Panc1 (cell line): ENCODE measurements at regions not wholly inside any gene's neighbourhood (a gene's known extent, or its start where the extent isn't known, plus 50 kb on each side); places are given as distances from the start of the nearest gene placed in this dataset.

Source experiments
- ATAC-seq: fragments of 200-7000 bp; cut with Tn5 transposase; 2 replicates; pipeline ENCODE4 v1.9.1; 2020; ENCODE audit warnings: mild to moderate bottlenecking, moderate library complexity
- BruUV-seq: library from RNA; stranded (reverse); fragments of 400-500 nt; replicated peaks from 2 replicates; lab custom pipeline; 2021; lab: Mats Ljungman, UMichigan
- CTCF ChIA-PET: fragments of 300-600 bp; sonication (Branson Sonifier 250); formaldehyde crosslinking; loops from one replicate; lab custom pipeline; 2022; ENCODE audit warnings: antibody characterized with exemption; lab: Charles Lee
- POLR2A ChIA-PET: fragments of 300-600 bp; sonication (Branson Sonifier 250); formaldehyde crosslinking; loops from one replicate; lab custom pipeline; 2022; ENCODE audit warnings: antibody characterized with exemption; lab: Charles Lee
- DNase-seq: peaks from one replicate; pipeline ENCODE4 v3.0.0-alpha.2; 2010; ENCODE audit warnings: low read depth, low spot score
- H3K27ac ChIP-seq: 2 replicates; pipeline ENCODE4 v1.5.1; 2011; ENCODE audit warnings: mild to moderate bottlenecking, low read length, inconsistent platforms
- H3K27me3 ChIP-seq: fragments of 200-500 bp; sonication (Bioruptor generic); 2 replicates; pipeline ENCODE4 v1.6.0; 2014; ENCODE audit warnings: low read length, inconsistent platforms; ENCODE audit not compliant: control insufficient read depth, insufficient read depth
- H3K36me3 ChIP-seq: fragments of 200-500 bp; sonication (Bioruptor generic); 2 replicates; pipeline ENCODE4 v1.5.1; 2014; ENCODE audit warnings: inconsistent platforms, mild to moderate bottlenecking, low read length, moderate library complexity; ENCODE audit not compliant: control insufficient read depth, insufficient read depth
- H3K4me1 ChIP-seq: 2 replicates; pipeline ENCODE4 v1.5.1; 2011; ENCODE audit warnings: inconsistent platforms, mild to moderate bottlenecking, low read length, moderate library complexity; ENCODE audit not compliant: control insufficient read depth, insufficient read depth
- H3K4me3 ChIP-seq, 2 experiments: 2 replicates each; pipeline ENCODE4 v1.5.1; 2011 to 2012; ENCODE audit warnings: low read depth in 2 of 2, low read length in 2 of 2, mild to moderate bottlenecking in 2 of 2, inconsistent platforms in 1 of 2, moderate library complexity in 1 of 2
- H3K9me3 ChIP-seq: fragments of 200-500 bp; sonication (Bioruptor generic); 2 replicates; pipeline ENCODE4 v1.5.1; 2014; ENCODE audit warnings: low read depth, mild to moderate bottlenecking, inconsistent platforms, low read length, moderate library complexity; ENCODE audit not compliant: control insufficient read depth, insufficient read depth
- CTCF ChIP-seq: fragments of 450-650 bp; IDR thresholded peaks from 2 replicates; pipeline ENCODE4 v1.5.1; 2017; ENCODE audit warnings: mild to moderate bottlenecking
- POLR2AphosphoS5 ChIP-seq: IDR thresholded peaks from 2 replicates; pipeline ENCODE4 v1.6.1; 2012; ENCODE audit warnings: mild to moderate bottlenecking, low read depth, low read length, moderate library complexity
- SIN3A ChIP-seq: IDR thresholded peaks from 2 replicates; pipeline ENCODE4 v1.6.1; 2012; ENCODE audit warnings: low read depth, mild to moderate bottlenecking, low read length, moderate library complexity, borderline replicate concordance; ENCODE audit not compliant: insufficient read depth
- TCF7L2 ChIP-seq: IDR thresholded peaks from 2 replicates; pipeline ENCODE4 v1.6.1; 2011; ENCODE audit warnings: mild to moderate bottlenecking, low read depth, low read length, inconsistent platforms
- in situ Hi-C: cut with HindIII; loops from 2 replicates; pipeline ENCODE4 v1.10.0; 2016; ENCODE audit warnings: low sequenced_read_pairs, low pct_unique_long_range_greater_than_20kb
- intact Hi-C: fragments of 100-400 bp; cut with micrococcal nuclease; formaldehyde crosslinking; loops from one replicate; pipeline ENCODE4 v1.10.0; 2022; ENCODE audit not compliant: unreplicated experiment
- TF ChIP-seq, protein P1 (sequence below), 2 experiments: IDR thresholded peaks; 2 replicates each; pipeline ENCODE4 v1.6.1; 2011 to 2012; ENCODE audit warnings: low read depth in 2 of 2, control low read depth in 1 of 2, low read length in 1 of 2, mild to moderate bottlenecking in 1 of 2, moderate library complexity in 1 of 2; ENCODE audit not compliant: insufficient read depth in 1 of 2

GRCh38 chr4:175297965-175298565 is 379.9 kb downstream of the ADAM29 start:
- no peaks in the 10 kb centered on the region for H3K9me3 ChIP-seq
- in situ Hi-C loops, result no loop called here
- CTCF ChIA-PET, result no interaction called here
- DNase-seq, result no peak
- ATAC-seq, result no peak
- TF ChIP-seq, protein P1, sequence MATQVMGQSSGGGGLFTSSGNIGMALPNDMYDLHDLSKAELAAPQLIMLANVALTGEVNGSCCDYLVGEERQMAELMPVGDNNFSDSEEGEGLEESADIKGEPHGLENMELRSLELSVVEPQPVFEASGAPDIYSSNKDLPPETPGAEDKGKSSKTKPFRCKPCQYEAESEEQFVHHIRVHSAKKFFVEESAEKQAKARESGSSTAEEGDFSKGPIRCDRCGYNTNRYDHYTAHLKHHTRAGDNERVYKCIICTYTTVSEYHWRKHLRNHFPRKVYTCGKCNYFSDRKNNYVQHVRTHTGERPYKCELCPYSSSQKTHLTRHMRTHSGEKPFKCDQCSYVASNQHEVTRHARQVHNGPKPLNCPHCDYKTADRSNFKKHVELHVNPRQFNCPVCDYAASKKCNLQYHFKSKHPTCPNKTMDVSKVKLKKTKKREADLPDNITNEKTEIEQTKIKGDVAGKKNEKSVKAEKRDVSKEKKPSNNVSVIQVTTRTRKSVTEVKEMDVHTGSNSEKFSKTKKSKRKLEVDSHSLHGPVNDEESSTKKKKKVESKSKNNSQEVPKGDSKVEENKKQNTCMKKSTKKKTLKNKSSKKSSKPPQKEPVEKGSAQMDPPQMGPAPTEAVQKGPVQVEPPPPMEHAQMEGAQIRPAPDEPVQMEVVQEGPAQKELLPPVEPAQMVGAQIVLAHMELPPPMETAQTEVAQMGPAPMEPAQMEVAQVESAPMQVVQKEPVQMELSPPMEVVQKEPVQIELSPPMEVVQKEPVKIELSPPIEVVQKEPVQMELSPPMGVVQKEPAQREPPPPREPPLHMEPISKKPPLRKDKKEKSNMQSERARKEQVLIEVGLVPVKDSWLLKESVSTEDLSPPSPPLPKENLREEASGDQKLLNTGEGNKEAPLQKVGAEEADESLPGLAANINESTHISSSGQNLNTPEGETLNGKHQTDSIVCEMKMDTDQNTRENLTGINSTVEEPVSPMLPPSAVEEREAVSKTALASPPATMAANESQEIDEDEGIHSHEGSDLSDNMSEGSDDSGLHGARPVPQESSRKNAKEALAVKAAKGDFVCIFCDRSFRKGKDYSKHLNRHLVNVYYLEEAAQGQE (IDR thresholded peaks at IDR 0.05; ENCODE audit: insufficient read depth in 1 of 2, low read depth in 2 of 2, low read length in 1 of 2), result no peak
- TF ChIP-seq POLR2AphosphoS5, result no peak
- TF ChIP-seq SIN3A, result no peak
- TF ChIP-seq CTCF, result no peak
- TF ChIP-seq TCF7L2, result no peak
- BruUV-seq, result no TSS peak
- H3K27me3 ChIP-seq, result no peaks in the 10 kb centered on the region
- POLR2A ChIA-PET, result no interaction called here
- no peaks in the 10 kb centered on the region for H3K36me3 ChIP-seq
- intact Hi-C loops, result no loop called here
- no peaks in the 10 kb centered on the region for H3K4me1 ChIP-seq
- no peak overlapping the region for H3K27ac ChIP-seq
- no peak overlapping the region for H3K4me3 ChIP-seq

DNA sequence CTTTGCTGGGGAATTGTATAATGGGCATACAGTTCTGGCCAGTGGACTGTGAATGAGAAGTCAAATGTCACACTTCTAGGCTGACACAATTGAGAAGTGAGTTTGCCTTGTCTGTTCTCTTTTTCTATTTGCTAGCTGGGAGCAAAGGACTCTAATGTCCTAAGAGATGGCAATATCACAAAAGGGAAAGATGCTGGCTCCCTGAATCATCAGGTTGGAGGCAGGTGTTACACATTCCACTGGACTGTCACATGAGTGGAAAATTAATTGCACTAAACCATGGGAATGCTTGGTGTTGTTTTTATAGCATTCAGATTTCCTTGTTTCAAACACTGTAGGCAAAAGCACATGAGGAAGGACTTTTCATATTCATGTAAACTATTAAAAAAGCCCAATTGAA is 388.3 kb downstream of the ADAM29 start:
- TF ChIP-seq POLR2AphosphoS5 (no peak), TCF7L2 (no peak), SIN3A (no peak), CTCF (no peak)
- TF ChIP-seq, protein P1 (IDR thresholded peaks at IDR 0.05; ENCODE audit: insufficient read depth in 1 of 2, low read depth in 2 of 2, low read length in 1 of 2), result no peak
- H3K27ac ChIP-seq, result no peak overlapping the region
- H3K27me3 ChIP-seq, result no peaks in the 10 kb centered on the region
- DNase-seq (no peak), ATAC-seq (no peak)
- H3K9me3 ChIP-seq, result no peaks in the 10 kb centered on the region
- no peaks in the 10 kb centered on the region for H3K4me1 ChIP-seq
- ChIA-PET CTCF (no interaction called here), POLR2A (no interaction called here)
- in situ Hi-C loops (no loop called here), intact Hi-C loops (no loop called here)
- no peaks in the 10 kb centered on the region for H3K36me3 ChIP-seq
- no peak overlapping the region for H3K4me3 ChIP-seq
- no TSS peak for BruUV-seq
